HG03354 (cell line): ENCODE measurements at regions not wholly inside any gene's neighbourhood (a gene's known extent, or its start where the extent isn't known, plus 50 kb on each side); places are given as distances from the start of the nearest gene placed in this dataset.

Experiments used
- ATAC-seq: cut with Tn5 transposase; IDR thresholded peaks from one replicate; pipeline ENCODE4 v1.9.1; 2021; ENCODE audit warnings: mild to moderate bottlenecking; ENCODE audit not compliant: unreplicated experiment, poor library complexity, severe bottlenecking

GRCh38 chr13:40438022-40438680 lies 228.3 kb downstream of the FOXO1 start:
- ATAC-seq = no peak

- ATAC-seq = no peak
Observed at GRCh38 chr13:40438999-40439797, 227.2 kb downstream of the FOXO1 start.

GRCh38 chr13:40439928-40440327 lies 226.5 kb downstream of the FOXO1 start:
- no peak for ATAC-seq

GRCh38 chr13:40440990-40441820 lies 225.2 kb downstream of the FOXO1 start:
- no peak for ATAC-seq

GRCh38 chr13:40442231-40442630 lies 224.2 kb downstream of the FOXO1 start:
- ATAC-seq = no peak

- no peak for ATAC-seq
Observed at GRCh38 chr13:40442826-40443225, 223.6 kb downstream of the FOXO1 start.

- ATAC-seq = no peak
Observed at GRCh38 chr13:40444241-40444640, 222.2 kb downstream of the FOXO1 start.

GRCh38 chr13:40445557-40445990 lies 220.9 kb downstream of the FOXO1 start:
- ATAC-seq = peak; percentile 98

- ATAC-seq = no peak
Observed at GRCh38 chr13:40446365-40446764, 220.1 kb downstream of the FOXO1 start.

GRCh38 chr13:40447857-40448256 lies 218.6 kb downstream of the FOXO1 start:
- no peak for ATAC-seq

GRCh38 chr13:40452038-40452666 lies 214.3 kb downstream of the FOXO1 start:
- no peak for ATAC-seq

- no peak for ATAC-seq
Observed at GRCh38 chr13:40452741-40453334, 213.6 kb downstream of the FOXO1 start.

GRCh38 chr13:40453351-40454021 lies 213.0 kb downstream of the FOXO1 start:
- ATAC-seq = no peak

GRCh38 chr13:40456397-40456953 lies 210.0 kb downstream of the FOXO1 start:
- ATAC-seq = no peak

- ATAC-seq = no peak
Observed at GRCh38 chr13:40456979-40457553, 209.4 kb downstream of the FOXO1 start.

GRCh38 chr13:40457929-40458719 lies 208.3 kb downstream of the FOXO1 start:
- ATAC-seq = no peak

GRCh38 chr13:40458720-40458990 lies 207.8 kb downstream of the FOXO1 start:
- no peak for ATAC-seq

GRCh38 chr13:40460116-40460515 lies 206.3 kb downstream of the FOXO1 start:
- ATAC-seq = no peak
